Endothelial cell of umbilical vein (primary cell): ENCODE measurements at regions not wholly inside any gene's neighbourhood (a gene's known extent, or its start where the extent isn't known, plus 50 kb on each side); places are given as distances from the start of the nearest gene placed in this dataset.

Experiments
- BruUV-seq: library from RNA; stranded (reverse); fragments of 400-500 nt; replicated peaks from 2 replicates; lab custom pipeline; 2021; lab: Mats Ljungman, UMichigan
- CTCF ChIA-PET: fragments of 300-600, 350-600 bp; sonication (Branson Sonifier 250); formaldehyde crosslinking; loops from one replicate; lab custom pipeline; 2021; ENCODE audit warnings: antibody characterized with exemption, inconsistent platforms; lab: Charles Lee
- POLR2A ChIA-PET: fragments of 300-600, 350-600 bp; sonication (Branson Sonifier 250); formaldehyde crosslinking; loops from one replicate; lab custom pipeline; 2021; ENCODE audit warnings: antibody characterized with exemption, inconsistent platforms; lab: Charles Lee
- DNase-seq: peaks from one replicate; pipeline ENCODE4 v3.0.0-alpha.2; 2011; ENCODE audit warnings: low read depth, low spot score
- FAIRE-seq: peaks from 2 replicates; lab custom pipeline; 2011; peaks lifted over from hg19 to GRCh38; lab: Jason Lieb, UNC
- H2AFZ ChIP-seq: 2 replicates; pipeline ENCODE4 v1.6.0; 2012; ENCODE audit warnings: low read depth, low read length, control low read depth, inconsistent platforms
- H3K27ac ChIP-seq: 2 replicates; pipeline ENCODE4 v1.5.1; 2011; ENCODE audit warnings: low read depth, mild to moderate bottlenecking, control low read depth, low read length, moderate library complexity; ENCODE audit not compliant: insufficient read depth
- H3K27me3 ChIP-seq, 2 experiments: 2 replicates each; pipeline versions ENCODE4 v1.6.0 to v1.6.1; 2011; ENCODE audit warnings: low read length in 2 of 2, mixed read lengths in 1 of 2; ENCODE audit not compliant: control insufficient read depth in 2 of 2, insufficient read depth in 2 of 2
- H3K36me3 ChIP-seq, 2 experiments: 2 replicates in 1 of 2; 3 replicates in 1 of 2; pipeline ENCODE4 v1.5.1; 2011; ENCODE audit warnings: low read length in 2 of 2, mild to moderate bottlenecking in 1 of 2, moderate library complexity in 1 of 2; ENCODE audit not compliant: control insufficient read depth in 2 of 2, insufficient read depth in 2 of 2; ENCODE audit errors: extremely low read depth in 1 of 2
- H3K4me1 ChIP-seq: 3 replicates; pipeline ENCODE4 v1.5.1; 2011; ENCODE audit warnings: mild to moderate bottlenecking, low read length; ENCODE audit not compliant: control insufficient read depth, insufficient read depth; ENCODE audit errors: extremely low read depth
- H3K4me2 ChIP-seq: 2 replicates; pipeline ENCODE4 v1.6.1; 2011; ENCODE audit warnings: low read length, control low read depth, mixed read lengths; ENCODE audit not compliant: insufficient read depth
- H3K4me3 ChIP-seq, 3 experiments: fragments of 200-600 bp in 1 of 3; sonication (generic), shearing (Covaris generic) in 1 of 3; replicated peaks in 1 of 3; 2 replicates each; pipeline ENCODE4 v1.5.1; 2011 to 2016; ENCODE audit warnings: control low read depth in 3 of 3, low read length in 3 of 3, mild to moderate bottlenecking in 2 of 3, inconsistent platforms in 1 of 3, low read depth in 1 of 3, moderate library complexity in 1 of 3; ENCODE audit not compliant: insufficient read depth in 1 of 3
- H3K79me2 ChIP-seq: 2 replicates; pipeline ENCODE4 v1.6.0; 2012; ENCODE audit warnings: low read length, inconsistent platforms; ENCODE audit not compliant: control insufficient read depth, insufficient read depth
- H3K9ac ChIP-seq: replicated peaks from 2 replicates; pipeline ENCODE3; 2011; ENCODE audit warnings: low read length, control low read depth; ENCODE audit not compliant: insufficient read depth; ENCODE audit errors: extremely low read depth
- H3K9me1 ChIP-seq: replicated peaks from 3 replicates; pipeline ENCODE4 v1.6.0; 2011; ENCODE audit warnings: mild to moderate bottlenecking, low read length; ENCODE audit not compliant: control insufficient read depth, insufficient read depth; ENCODE audit errors: extremely low read depth
- H3K9me3 ChIP-seq: replicated peaks from 2 replicates; pipeline ENCODE4 v1.5.1; 2012; ENCODE audit warnings: low read length, inconsistent platforms; ENCODE audit not compliant: control insufficient read depth, insufficient read depth
- H4K20me1 ChIP-seq: replicated peaks from 2 replicates; pipeline ENCODE3; 2011; ENCODE audit warnings: mild to moderate bottlenecking, low read length; ENCODE audit not compliant: control insufficient read depth, insufficient read depth; ENCODE audit errors: extremely low read depth
- EZH2 ChIP-seq: IDR thresholded peaks from 2 replicates; pipeline ENCODE4 v1.6.1; 2012; ENCODE audit warnings: borderline replicate concordance, low read depth, mild to moderate bottlenecking, moderate library complexity, low read length, inconsistent platforms; ENCODE audit not compliant: severe bottlenecking
- FOS ChIP-seq: IDR thresholded peaks from 2 replicates; pipeline ENCODE4 v1.6.1; 2011; ENCODE audit warnings: mild to moderate bottlenecking, low read length, moderate library complexity, borderline replicate concordance; ENCODE audit not compliant: insufficient read depth
- GATA2 ChIP-seq: IDR thresholded peaks from 2 replicates; pipeline ENCODE4 v1.7.0; 2011; ENCODE audit warnings: low read depth, mild to moderate bottlenecking, moderate library complexity, mixed read lengths, low read length; ENCODE audit not compliant: insufficient read length, insufficient read depth
- JUN ChIP-seq: IDR thresholded peaks from 2 replicates; pipeline ENCODE4 v1.6.1; 2011; ENCODE audit warnings: borderline replicate concordance, low read depth; ENCODE audit not compliant: insufficient read length, insufficient read depth
- MYC ChIP-seq: IDR thresholded peaks from one replicate; pipeline ENCODE4 v1.6.1; 2011; ENCODE audit warnings: mild to moderate bottlenecking, low read depth, low read length
- POLR2A ChIP-seq: IDR thresholded peaks from 2 replicates; pipeline ENCODE4 v1.6.1; 2012; ENCODE audit warnings: low read depth, mild to moderate bottlenecking, control low read depth, low read length
- POLR2AphosphoS5 ChIP-seq: IDR thresholded peaks from 2 replicates; pipeline ENCODE4 v1.6.1; 2012; ENCODE audit warnings: low read depth, mild to moderate bottlenecking, control low read depth, low read length, moderate library complexity; ENCODE audit not compliant: insufficient read depth
- dilution Hi-C: fragments of 300-500 bp; cut with MboI; formaldehyde crosslinking; loops from one replicate; pipeline ENCODE4 v1.15.0; 2019; ENCODE audit warnings: low sequenced_read_pairs; ENCODE audit not compliant: extremely low pct_ligation_motif_present
- intact Hi-C: fragments of 100-400 bp; cut with micrococcal nuclease; formaldehyde crosslinking; loops from one replicate; pipeline ENCODE4 v1.10.0; 2022
- TF ChIP-seq, protein P1 (sequence below): IDR thresholded peaks from 2 replicates; pipeline ENCODE4 v1.6.1; 2011; ENCODE audit not compliant: insufficient read depth, insufficient read length
- TF ChIP-seq, protein P2 (sequence below), 2 donors: IDR thresholded peaks; 1 replicate in 1 of 2; 2 replicates in 1 of 2; pipeline ENCODE4 v1.5.1; 2011; ENCODE audit warnings: low read length in 2 of 2, mild to moderate bottlenecking in 2 of 2, moderate library complexity in 2 of 2, control low read depth in 1 of 2, inconsistent platforms in 1 of 2, low read depth in 1 of 2; ENCODE audit not compliant: insufficient read depth in 1 of 2; ENCODE audit errors: extremely low read depth in 1 of 2

- POLR2A ChIA-PET: no interaction called here
- Histone ChIP-seq H2AFZ (no peak overlapping the region), H3K4me1 (peaks cover 12% of the 10 kb centered on the region), H3K9me1 (no peaks in the 10 kb centered on the region), H4K20me1 (no peaks in the 10 kb centered on the region), H3K36me3 (no peaks in the 10 kb centered on the region), H3K27ac (no peak overlapping the region), H3K9ac (no peak overlapping the region), H3K79me2 (no peaks in the 10 kb centered on the region), H3K4me3 (no peak overlapping the region), H3K27me3 (no peaks in the 10 kb centered on the region), H3K9me3 (no peaks in the 10 kb centered on the region), H3K4me2 (no peak overlapping the region)
- no TSS peak for BruUV-seq
- dilution Hi-C loops: no loop called here
- FAIRE-seq (no peak), DNase-seq (no peak)
- intact Hi-C loops: no loop called here
- TF ChIP-seq EZH2: no peak
- TF ChIP-seq, protein P1, sequence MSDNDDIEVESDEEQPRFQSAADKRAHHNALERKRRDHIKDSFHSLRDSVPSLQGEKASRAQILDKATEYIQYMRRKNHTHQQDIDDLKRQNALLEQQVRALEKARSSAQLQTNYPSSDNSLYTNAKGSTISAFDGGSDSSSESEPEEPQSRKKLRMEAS: no peak
- TF ChIP-seq POLR2A: no peak
- TF ChIP-seq GATA2: no peak
- no peak for TF ChIP-seq MYC
- TF ChIP-seq POLR2AphosphoS5: no peak
- TF ChIP-seq, protein P2, sequence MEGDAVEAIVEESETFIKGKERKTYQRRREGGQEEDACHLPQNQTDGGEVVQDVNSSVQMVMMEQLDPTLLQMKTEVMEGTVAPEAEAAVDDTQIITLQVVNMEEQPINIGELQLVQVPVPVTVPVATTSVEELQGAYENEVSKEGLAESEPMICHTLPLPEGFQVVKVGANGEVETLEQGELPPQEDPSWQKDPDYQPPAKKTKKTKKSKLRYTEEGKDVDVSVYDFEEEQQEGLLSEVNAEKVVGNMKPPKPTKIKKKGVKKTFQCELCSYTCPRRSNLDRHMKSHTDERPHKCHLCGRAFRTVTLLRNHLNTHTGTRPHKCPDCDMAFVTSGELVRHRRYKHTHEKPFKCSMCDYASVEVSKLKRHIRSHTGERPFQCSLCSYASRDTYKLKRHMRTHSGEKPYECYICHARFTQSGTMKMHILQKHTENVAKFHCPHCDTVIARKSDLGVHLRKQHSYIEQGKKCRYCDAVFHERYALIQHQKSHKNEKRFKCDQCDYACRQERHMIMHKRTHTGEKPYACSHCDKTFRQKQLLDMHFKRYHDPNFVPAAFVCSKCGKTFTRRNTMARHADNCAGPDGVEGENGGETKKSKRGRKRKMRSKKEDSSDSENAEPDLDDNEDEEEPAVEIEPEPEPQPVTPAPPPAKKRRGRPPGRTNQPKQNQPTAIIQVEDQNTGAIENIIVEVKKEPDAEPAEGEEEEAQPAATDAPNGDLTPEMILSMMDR (IDR thresholded peaks at IDR 0.05; ENCODE audit: extremely low read depth in 1 of 2, insufficient read depth in 1 of 2, low read depth in 1 of 2, low read length in 2 of 2): no peak
- TF ChIP-seq JUN: no peak
- no peak for TF ChIP-seq FOS
- CTCF ChIA-PET: interaction anchor here (0.9 to 1.7 kb wide), 4 partner anchors 102 to 295 kb away, joined by 4 to 7 read pairs (median 6); no protein-coding TSS in a partner anchor
These were observed 94.5 kb upstream of the BLID start for GRCh38 chr11:122210367-122210997.
